ENCODE measurements at regions not wholly inside any gene's neighbourhood (a gene's known extent, or its start where the extent isn't known, plus 50 kb on each side); places are given as distances from the start of the nearest gene placed in this dataset.

DNA sequence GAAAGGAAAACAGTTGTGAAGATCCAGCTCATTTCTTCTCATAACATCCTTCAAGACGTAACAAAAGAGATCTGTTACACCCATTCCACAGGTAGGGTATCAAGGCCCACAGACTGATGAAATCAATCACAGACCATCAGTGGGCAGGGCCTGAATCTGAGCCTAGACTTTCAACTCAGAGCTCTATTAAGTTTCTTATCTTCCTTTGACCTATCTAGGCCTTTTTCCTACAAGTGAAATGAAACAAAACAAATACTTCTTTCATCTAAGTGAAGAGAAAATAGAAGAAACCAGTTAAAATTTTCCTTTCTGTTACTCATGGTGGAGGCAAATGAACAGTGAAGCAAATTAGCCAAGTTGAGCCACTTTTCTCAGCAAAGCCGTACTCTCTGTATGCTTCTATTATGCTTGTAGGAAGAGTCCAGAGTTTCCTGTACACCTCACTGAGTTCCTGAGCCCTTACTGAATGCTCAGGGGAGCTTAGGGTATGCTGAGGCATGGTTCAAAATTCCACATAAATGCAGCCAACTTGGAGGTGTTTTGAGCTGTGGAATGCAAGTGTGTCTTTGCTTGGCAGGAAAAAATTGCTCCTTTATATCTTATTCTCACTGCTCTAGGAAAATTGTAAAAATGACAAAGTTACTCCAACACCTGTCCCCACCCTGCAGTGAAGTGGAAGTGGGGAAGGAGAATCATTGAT lies 91.9 kb downstream of the FEM1C start:
- TF ChIP-seq EP300 (IDR thresholded peaks at IDR 0.05; ENCODE audit: borderline replicate concordance) = no peak
- no peak for TF ChIP-seq CEBPB (IDR thresholded peaks at IDR 0.05)
- no peak for TF ChIP-seq NFIC (IDR thresholded peaks at IDR 0.05)
- TF ChIP-seq, protein P1, sequence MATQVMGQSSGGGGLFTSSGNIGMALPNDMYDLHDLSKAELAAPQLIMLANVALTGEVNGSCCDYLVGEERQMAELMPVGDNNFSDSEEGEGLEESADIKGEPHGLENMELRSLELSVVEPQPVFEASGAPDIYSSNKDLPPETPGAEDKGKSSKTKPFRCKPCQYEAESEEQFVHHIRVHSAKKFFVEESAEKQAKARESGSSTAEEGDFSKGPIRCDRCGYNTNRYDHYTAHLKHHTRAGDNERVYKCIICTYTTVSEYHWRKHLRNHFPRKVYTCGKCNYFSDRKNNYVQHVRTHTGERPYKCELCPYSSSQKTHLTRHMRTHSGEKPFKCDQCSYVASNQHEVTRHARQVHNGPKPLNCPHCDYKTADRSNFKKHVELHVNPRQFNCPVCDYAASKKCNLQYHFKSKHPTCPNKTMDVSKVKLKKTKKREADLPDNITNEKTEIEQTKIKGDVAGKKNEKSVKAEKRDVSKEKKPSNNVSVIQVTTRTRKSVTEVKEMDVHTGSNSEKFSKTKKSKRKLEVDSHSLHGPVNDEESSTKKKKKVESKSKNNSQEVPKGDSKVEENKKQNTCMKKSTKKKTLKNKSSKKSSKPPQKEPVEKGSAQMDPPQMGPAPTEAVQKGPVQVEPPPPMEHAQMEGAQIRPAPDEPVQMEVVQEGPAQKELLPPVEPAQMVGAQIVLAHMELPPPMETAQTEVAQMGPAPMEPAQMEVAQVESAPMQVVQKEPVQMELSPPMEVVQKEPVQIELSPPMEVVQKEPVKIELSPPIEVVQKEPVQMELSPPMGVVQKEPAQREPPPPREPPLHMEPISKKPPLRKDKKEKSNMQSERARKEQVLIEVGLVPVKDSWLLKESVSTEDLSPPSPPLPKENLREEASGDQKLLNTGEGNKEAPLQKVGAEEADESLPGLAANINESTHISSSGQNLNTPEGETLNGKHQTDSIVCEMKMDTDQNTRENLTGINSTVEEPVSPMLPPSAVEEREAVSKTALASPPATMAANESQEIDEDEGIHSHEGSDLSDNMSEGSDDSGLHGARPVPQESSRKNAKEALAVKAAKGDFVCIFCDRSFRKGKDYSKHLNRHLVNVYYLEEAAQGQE (IDR thresholded peaks at IDR 0.05; ENCODE audit: low read depth) = no peak
- no peak for TF ChIP-seq TAF1 (IDR thresholded peaks at IDR 0.05; ENCODE audit: low read depth)
- no peak for TF ChIP-seq MAX (IDR thresholded peaks at IDR 0.05)
- no peak for TF ChIP-seq CREB1 (IDR thresholded peaks at IDR 0.05; ENCODE audit: low read depth)
- TF ChIP-seq YY1 (IDR thresholded peaks at IDR 0.05; ENCODE audit: low read depth) = no peak
- no peak for TF ChIP-seq RAD21 (IDR thresholded peaks at IDR 0.05; ENCODE audit: low read depth)
- no peak for TF ChIP-seq FOXM1 (IDR thresholded peaks at IDR 0.05; ENCODE audit: borderline replicate concordance, low read depth)
- no peak for TF ChIP-seq TEAD4 (IDR thresholded peaks at IDR 0.05)
- no peak for TF ChIP-seq EGR1 (IDR thresholded peaks at IDR 0.05)
- TF ChIP-seq TCF12 (IDR thresholded peaks at IDR 0.05; ENCODE audit: low read depth) = no peak

Data from Ishikawa (cell line).